GM13977 (cell line): ENCODE measurements at regions not wholly inside any gene's neighbourhood (a gene's known extent, or its start where the extent isn't known, plus 50 kb on each side); places are given as distances from the start of the nearest gene placed in this dataset.

ENCODE experiments used
- DNase-seq: peaks from one replicate; pipeline ENCODE4 v3.0.0; 2012; ENCODE audit warnings: low spot score
- in situ Hi-C: fragments of 300-500 bp; cut with MboI; formaldehyde crosslinking; loops from one replicate; pipeline ENCODE4 v1.12.0; 2022; ENCODE audit warnings: low sequenced_read_pairs, low pct_unique_long_range_greater_than_20kb, mixed read lengths, inconsistent platforms; ENCODE audit not compliant: unreplicated experiment
- TF ChIP-seq, protein P1 (sequence below): IDR thresholded peaks from 2 replicates; pipeline ENCODE4 v1.5.1; 2012; ENCODE audit warnings: mild to moderate bottlenecking, control low read depth; ENCODE audit not compliant: insufficient read depth; ENCODE audit errors: extremely low read depth, missing control alignments

DNA sequence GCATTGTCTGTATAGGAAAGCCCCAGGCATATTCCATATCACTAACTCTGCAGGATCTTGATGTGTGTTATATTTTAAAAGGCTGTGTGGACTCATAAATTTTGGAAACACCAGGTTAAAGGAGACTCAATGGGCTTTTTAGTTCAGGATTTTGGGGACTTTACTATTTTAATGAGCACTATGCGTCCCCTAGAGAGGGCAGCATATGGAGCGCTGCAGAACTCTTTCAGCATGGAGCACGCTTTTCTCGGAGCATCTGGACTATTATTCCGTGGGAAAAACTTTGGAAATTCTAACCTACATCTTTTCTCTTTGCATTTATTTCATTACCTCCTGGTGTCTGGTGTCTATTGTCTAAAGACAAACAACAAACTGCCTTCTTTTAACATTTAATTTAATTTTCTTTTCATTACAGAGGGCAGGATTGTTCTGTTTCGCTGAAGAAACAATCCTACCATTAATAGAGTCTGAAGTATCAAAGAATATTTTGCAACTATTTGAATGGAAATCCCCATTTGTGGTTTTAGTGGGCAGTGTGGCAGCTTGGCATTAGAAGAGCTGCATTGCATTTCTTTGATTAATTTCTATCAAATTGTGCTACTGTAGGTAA, 399.9 kb upstream of the HSF2 start:
- TF ChIP-seq, protein P1, sequence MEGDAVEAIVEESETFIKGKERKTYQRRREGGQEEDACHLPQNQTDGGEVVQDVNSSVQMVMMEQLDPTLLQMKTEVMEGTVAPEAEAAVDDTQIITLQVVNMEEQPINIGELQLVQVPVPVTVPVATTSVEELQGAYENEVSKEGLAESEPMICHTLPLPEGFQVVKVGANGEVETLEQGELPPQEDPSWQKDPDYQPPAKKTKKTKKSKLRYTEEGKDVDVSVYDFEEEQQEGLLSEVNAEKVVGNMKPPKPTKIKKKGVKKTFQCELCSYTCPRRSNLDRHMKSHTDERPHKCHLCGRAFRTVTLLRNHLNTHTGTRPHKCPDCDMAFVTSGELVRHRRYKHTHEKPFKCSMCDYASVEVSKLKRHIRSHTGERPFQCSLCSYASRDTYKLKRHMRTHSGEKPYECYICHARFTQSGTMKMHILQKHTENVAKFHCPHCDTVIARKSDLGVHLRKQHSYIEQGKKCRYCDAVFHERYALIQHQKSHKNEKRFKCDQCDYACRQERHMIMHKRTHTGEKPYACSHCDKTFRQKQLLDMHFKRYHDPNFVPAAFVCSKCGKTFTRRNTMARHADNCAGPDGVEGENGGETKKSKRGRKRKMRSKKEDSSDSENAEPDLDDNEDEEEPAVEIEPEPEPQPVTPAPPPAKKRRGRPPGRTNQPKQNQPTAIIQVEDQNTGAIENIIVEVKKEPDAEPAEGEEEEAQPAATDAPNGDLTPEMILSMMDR: no peak
- no peak for DNase-seq
- in situ Hi-C loops: no loop called here

- TF ChIP-seq, protein P1: no peak
- DNase-seq: no peak
- in situ Hi-C loops: no loop called here
Observed at GRCh38 chr6:122005661-122006060, 393.8 kb upstream of the HSF2 start.

DNA sequence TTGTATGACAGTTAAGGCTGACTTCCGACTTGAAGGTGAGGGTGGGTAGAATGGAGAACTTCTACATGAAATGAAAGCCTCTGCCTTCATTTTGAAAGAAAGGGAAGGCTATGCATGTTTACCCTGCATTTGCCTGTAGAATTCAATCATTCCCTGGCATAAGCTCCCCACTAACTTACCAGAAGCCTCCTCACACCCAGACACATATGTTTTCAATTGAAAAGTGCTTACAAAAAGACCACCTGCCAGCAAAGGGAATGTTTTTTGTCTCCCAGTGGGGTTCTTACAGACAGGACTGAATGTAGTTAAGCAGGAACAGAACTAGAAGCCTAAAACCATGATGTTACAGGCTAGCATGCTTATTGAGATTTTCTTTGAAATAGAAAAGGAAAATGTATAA, 392.1 kb upstream of the HSF2 start:
- in situ Hi-C loops: no loop called here
- TF ChIP-seq, protein P1: no peak
- no peak for DNase-seq

GRCh38 chr6:122008101-122008999, 391.1 kb upstream of the HSF2 start:
- TF ChIP-seq, protein P1: no peak
- no peak for DNase-seq
- in situ Hi-C loops: no loop called here

DNA sequence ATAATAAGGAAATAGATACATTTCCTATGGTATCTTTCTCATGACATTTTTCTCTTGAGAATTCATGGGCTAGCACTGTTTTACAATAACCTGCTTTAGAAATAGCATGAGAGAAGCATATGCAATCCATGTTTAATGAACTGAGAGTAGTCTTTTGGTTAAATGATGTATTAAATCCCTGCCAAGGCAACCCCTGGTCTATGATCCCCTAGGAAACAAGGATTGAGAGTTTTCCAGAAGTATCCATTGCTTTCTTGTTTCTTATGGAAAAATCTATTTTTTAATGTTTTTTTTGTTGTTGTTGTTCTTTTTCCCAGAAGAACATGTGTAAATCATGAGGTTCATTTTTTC, 390.5 kb upstream of the HSF2 start:
- DNase-seq: no peak
- in situ Hi-C loops: no loop called here
- TF ChIP-seq, protein P1: no peak

- in situ Hi-C loops: no loop called here
- DNase-seq: no peak
Observed at GRCh38 chr6:122012578-122012977, 386.9 kb upstream of the HSF2 start.

More at GRCh38 chr6:122012578-122012977, 386.9 kb upstream of the HSF2 start:
- TF ChIP-seq, protein P1: no peak
